Coronary artery (tissue), 2 donors: ENCODE measurements at regions not wholly inside any gene's neighbourhood (a gene's known extent, or its start where the extent isn't known, plus 50 kb on each side); places are given as distances from the start of the nearest gene placed in this dataset.
A peak's percentile ranks its signal among the peaks of the same experiment; 100 is the strongest.

Experiments used
- DNase-seq: peaks from one replicate; pipeline ENCODE4 v3.0.0-alpha.2; 2017; ENCODE audit warnings: low spot score
- H3K27ac ChIP-seq, 2 donors: fragments of 200-600 bp; sonication (generic); one replicate each; pipeline ENCODE4 v1.5.1; 2016 to 2019
- H3K4me3 ChIP-seq: fragments of 200-600 bp; sonication (generic); 2 replicates; pipeline ENCODE4 v1.5.1; 2016; ENCODE audit warnings: mild to moderate bottlenecking, moderate library complexity
- CTCF ChIP-seq: fragments of 200-600 bp; sonication (generic); IDR thresholded peaks from one replicate; pipeline ENCODE4 v1.5.1; 2019; ENCODE audit warnings: antibody characterized with exemption

GRCh38 chr22:27420817-27421361, 380.7 kb downstream of the MN1 start:
- Histone ChIP-seq H3K27ac (peak overlapping the region; percentile 84 to 95), H3K4me3 (peak overlapping the region; percentile 55)
- DNase-seq: peak; percentile 94
- no peak for TF ChIP-seq CTCF

- DNase-seq: no peak
- no peak overlapping the region for H3K27ac ChIP-seq
- no peak overlapping the region for H3K4me3 ChIP-seq
- TF ChIP-seq CTCF: no peak
These were observed 379.1 kb downstream of the MN1 start for GRCh38 chr22:27422442-27422841.

DNA sequence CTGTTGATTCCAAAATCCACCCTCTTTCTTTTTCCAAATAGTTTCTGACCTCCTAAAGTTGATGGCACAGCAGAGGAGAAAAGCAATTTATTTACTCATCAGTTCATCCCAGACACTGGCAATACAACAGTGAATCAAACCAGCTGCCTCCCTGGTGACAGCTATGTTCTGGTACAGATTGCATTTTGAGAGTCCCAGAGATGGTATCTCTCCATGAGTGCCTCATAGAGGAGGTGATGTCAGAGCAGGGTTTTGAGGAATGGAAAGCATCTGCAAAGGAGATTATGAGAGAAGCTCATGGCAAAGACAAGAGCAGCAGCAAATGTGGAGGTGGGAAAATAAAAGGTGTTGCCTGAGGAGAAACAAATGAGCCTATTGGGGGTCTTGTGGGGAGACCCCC, 377.2 kb downstream of the MN1 start:
- H3K27ac ChIP-seq: no peak overlapping the region
- no peak for DNase-seq
- no peak overlapping the region for H3K4me3 ChIP-seq
- TF ChIP-seq CTCF: no peak

GRCh38 chr22:27429476-27429875, 372.1 kb downstream of the MN1 start:
- TF ChIP-seq CTCF: no peak
- H3K27ac ChIP-seq: no peak overlapping the region
- no peak for DNase-seq
- no peak overlapping the region for H3K4me3 ChIP-seq

DNA sequence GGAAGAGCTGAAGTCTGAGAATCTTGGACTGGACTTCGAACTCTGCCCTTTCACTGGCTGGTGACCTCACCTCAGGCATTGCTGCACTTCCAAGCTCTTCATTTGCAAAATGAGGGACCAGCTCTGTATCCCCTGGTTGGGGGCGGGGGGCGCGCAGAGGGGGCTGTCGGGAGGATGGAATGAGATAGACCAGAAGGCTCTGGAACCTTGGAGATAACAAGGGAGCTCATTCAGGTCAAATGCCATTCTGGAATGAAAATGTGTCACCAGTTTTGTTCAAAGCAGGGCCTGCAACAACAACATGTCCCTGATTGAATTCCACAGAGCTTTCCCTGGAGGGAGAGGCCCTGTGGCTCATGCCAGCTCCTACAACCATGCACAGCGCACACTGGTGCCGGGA, 370.5 kb downstream of the MN1 start:
- TF ChIP-seq CTCF: no peak
- Histone ChIP-seq H3K27ac (no peak overlapping the region), H3K4me3 (no peak overlapping the region)
- no peak for DNase-seq

- TF ChIP-seq CTCF: no peak
- no peak overlapping the region for H3K4me3 ChIP-seq
- no peak overlapping the region for H3K27ac ChIP-seq
- DNase-seq: no peak
These were observed 369.7 kb downstream of the MN1 start for GRCh38 chr22:27431896-27432295.

DNA sequence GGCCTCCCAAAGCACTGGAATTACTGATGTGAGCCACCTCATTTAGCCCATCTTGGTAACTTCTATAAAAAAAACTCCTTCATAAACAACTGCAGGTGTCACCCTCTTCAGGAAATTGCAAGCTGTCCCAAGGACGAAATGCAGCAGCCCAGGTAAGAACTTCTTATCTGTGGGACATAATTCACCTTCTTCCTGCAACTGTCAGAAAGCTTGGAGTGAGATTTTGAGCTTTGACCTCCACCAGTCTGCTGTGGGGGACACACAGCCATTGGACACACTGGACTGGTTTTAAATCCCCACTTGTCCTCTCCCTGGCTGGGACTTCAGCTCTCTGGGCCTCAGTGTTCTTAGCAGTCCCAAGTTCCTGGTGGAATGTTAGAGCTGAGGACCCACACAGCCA, 368.5 kb downstream of the MN1 start:
- DNase-seq: no peak
- H3K4me3 ChIP-seq: no peak overlapping the region
- TF ChIP-seq CTCF: no peak
- H3K27ac ChIP-seq: no peak overlapping the region
